KOPT-K1 (cell line): ENCODE measurements at regions not wholly inside any gene's neighbourhood (a gene's known extent, or its start where the extent isn't known, plus 50 kb on each side); places are given as distances from the start of the nearest gene placed in this dataset.

ENCODE experiments used
- H3K27ac ChIP-seq: fragments of 200-600 bp; sonication (generic); 2 replicates; pipeline ENCODE4 v1.5.1; 2016; ENCODE audit warnings: antibody characterized with exemption, mild to moderate bottlenecking, low read depth, low read length; ENCODE audit not compliant: poor library complexity, severe bottlenecking
- H3K36me3 ChIP-seq: fragments of 200-600 bp; sonication (generic); 2 replicates; pipeline ENCODE4 v1.5.1; 2017; ENCODE audit warnings: antibody characterized with exemption, mild to moderate bottlenecking, low read length, moderate library complexity; ENCODE audit not compliant: insufficient read depth
- H3K9me3 ChIP-seq: fragments of 200-600 bp; sonication (generic); 2 replicates; pipeline ENCODE4 v1.5.1; 2017; ENCODE audit warnings: antibody characterized with exemption, low read length, mild to moderate bottlenecking; ENCODE audit not compliant: insufficient read depth, poor library complexity, severe bottlenecking

DNA sequence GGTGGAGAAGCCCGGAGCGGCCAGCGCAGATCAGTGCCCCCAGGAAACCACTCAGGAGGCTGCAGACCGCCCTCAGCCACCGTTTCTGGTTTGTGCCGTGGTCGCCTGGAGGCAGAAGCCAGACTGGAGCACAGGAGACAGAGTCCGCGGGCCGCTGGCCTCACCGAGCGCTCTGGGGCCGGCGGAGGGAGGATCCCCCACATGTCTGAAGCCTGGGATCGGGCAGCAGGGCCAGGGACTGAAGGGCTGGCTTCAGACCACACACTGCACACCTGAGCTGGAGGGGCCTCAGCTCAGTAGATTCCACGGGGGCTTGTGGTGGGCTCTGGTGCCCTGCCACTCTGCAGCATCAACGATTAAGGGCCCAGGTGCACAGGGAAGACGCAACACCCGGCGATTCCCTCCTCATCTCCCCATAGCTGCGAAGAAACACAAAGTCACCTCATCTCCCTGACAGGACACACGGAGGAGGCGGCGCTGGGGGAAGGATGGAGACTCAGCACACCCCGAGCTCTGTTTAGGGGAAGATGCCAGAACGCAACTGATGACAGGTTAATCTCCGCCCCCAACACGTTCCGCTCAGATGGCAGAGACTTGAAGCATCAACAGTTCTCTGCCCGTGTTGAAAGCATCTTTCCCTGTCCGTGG is 408.1 kb downstream of the GALR1 start:
- Histone ChIP-seq H3K36me3 (no peaks in the 10 kb centered on the region), H3K9me3 (no peaks in the 10 kb centered on the region), H3K27ac (no peak overlapping the region)

DNA sequence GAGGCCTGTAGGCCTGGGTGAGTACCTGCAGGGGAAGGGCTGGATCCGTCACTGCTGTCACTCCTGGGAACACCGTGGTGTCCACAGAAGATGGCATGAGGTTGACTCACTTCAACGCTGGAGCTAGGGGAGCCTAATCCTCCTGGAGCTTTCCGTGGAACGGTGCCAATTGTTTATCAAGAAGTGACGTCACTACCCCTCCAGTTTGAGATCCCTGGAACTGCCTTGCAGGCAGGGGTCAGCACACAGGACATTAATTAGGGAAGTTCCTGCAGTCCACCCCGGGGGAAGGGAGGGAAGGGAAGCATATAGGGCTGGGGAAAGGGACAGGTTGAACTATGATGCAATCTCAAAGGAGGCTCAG is 408.6 kb downstream of the GALR1 start:
- Histone ChIP-seq H3K27ac (no peak overlapping the region), H3K36me3 (no peaks in the 10 kb centered on the region), H3K9me3 (no peaks in the 10 kb centered on the region)

DNA sequence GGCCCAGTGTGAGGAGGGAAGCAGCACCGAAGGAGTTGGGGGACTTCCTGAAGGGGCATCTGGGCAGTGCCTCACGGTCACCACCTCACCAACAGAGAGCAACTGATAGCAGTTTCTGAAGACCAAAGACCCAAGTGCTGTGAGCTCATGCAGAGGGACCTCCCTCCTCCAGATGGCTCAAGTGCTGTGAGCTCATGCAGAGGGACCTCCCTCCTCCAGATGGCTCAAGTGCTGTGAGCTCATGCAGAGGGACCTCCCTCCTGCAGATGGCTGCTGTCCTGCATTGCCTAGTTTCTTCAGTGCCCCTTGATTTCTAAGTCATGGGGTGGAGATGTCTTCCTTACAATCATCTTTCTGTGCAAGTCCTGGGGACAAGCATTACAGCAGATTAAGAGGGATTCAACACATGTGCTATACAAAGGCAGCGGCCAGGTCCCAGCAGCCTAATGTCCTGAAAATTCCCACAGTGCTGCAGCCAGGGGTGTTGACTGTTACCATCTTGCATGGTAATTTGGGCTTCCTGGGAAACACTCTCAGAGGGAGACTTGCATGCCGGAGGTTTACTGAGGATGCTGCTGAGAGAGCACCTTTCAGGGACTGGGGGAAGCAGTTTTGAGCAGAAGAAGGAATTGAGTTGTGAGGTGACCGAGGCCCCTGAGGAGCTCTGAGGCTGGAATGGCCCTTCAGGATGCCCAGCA is 409.3 kb downstream of the GALR1 start:
- Histone ChIP-seq H3K9me3 (no peaks in the 10 kb centered on the region), H3K27ac (no peak overlapping the region), H3K36me3 (no peaks in the 10 kb centered on the region)

DNA sequence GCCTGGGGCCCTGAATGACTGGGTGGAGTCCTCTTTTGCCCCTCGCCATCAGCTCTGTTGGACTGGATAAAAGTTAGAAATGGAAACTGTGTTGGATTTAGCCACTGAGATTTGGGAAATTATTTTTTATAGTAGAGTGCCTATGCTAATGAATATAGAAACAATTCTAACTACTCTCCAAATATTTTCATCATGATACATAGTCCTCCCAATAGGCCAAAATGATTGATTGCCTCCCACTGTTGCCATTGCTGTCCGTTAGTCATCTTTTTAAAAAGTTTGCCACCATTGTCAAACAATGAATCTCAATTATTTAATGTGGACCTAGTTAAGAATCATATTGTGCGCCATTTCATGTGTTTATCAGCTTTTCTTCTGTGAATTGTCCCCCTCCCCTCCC is 417.0 kb downstream of the GALR1 start:
- Histone ChIP-seq H3K36me3 (no peaks in the 10 kb centered on the region), H3K27ac (no peak overlapping the region), H3K9me3 (no peaks in the 10 kb centered on the region)

DNA sequence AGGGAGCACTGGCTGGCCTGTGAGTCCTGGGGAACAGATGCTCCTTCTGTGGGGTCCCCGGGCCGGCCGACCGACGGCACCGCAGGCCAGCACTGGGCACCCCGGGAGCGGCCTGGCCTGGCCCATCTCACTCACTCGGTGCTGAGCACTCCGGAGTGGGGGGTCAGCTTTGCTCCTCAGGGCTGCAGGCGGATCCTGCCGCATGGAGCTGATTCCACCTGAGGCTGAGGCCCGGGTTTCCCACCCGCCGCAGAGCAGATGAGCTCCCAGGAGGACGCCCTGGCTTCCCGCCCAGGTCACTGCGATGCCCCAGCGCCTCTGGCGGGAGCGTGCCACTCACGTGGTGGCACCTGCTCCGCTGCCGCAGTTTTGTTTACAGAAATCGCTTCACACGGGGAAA is 418.6 kb downstream of the GALR1 start:
- Histone ChIP-seq H3K27ac (no peak overlapping the region), H3K36me3 (no peaks in the 10 kb centered on the region), H3K9me3 (no peaks in the 10 kb centered on the region)

DNA sequence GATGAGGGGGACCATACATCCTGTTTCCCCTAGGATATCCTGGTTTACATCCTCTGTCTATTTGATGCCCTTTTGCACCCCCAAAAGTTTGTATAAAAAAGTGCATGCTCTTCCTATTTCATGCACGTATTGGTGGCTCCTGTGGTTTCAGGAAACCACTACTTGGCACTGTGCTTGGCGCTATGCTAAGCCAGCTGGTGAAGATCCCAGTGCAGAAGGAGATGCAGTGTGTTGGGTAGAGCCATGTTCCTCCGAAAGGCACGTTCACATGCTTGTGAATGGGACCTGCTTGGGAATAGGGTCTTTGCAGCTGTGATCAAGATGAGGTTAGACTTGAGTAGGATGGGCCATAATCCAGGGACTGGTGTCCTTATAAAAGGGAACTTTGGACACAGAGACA is 419.7 kb downstream of the GALR1 start:
- H3K27ac ChIP-seq = no peak overlapping the region
- no peaks in the 10 kb centered on the region for H3K36me3 ChIP-seq
- H3K9me3 ChIP-seq = no peaks in the 10 kb centered on the region

DNA sequence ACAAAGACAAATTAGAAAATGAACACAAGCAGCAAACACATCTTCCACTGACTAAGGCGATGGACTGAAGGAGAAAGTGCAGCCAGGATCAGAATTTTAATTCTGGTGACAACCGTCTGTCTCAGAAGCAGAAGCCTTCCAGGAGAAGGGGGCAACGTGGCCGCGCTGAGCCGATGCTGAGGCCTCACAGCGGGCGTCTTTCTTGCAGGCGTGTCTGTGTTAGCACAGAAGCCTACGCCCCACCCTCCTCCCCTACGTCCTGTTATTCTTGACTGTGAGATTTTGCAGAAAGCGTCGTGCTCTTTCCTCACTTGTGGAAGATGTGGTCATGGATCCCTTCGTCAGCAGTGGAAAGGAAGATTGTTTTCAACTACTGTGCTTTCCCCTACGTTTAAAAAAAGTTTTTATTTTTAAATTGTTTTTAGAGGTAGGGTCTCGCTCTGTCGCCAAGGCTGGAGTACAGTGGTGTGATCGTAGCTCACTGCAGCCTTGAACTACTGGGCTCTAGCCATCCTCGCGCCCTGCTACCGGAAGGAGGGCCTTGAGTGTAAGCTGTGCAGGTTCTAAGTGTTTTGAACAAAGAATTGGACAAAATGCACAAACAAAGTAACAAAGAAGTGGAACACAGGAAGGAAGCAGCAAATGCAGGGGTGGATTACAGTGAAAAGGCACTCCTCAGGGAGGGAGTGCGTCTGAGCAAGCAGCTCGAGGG is 422.0 kb downstream of the GALR1 start:
- H3K9me3 ChIP-seq = no peaks in the 10 kb centered on the region
- H3K27ac ChIP-seq = no peak overlapping the region
- no peaks in the 10 kb centered on the region for H3K36me3 ChIP-seq

DNA sequence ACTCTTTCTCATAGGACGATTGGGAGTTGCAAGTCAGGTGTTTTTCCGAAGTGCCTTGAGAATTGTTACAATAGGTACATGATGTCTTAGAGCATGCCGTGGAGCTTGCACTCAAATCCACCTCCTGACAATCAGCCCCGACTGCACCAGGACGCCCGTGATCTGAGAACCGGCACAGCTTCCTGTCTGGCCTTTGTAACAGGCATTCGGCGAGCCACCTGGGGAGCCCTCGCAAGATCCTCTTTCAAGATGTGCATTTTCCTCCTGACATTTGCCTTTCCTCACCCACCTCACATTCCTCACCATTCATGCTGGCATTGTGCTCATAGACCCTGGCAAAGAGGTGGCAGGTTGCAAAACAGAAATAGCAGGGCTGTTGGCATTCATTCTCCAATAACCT is 427.3 kb downstream of the GALR1 start:
- Histone ChIP-seq H3K27ac (no peak overlapping the region), H3K9me3 (no peaks in the 10 kb centered on the region), H3K36me3 (no peaks in the 10 kb centered on the region)

DNA sequence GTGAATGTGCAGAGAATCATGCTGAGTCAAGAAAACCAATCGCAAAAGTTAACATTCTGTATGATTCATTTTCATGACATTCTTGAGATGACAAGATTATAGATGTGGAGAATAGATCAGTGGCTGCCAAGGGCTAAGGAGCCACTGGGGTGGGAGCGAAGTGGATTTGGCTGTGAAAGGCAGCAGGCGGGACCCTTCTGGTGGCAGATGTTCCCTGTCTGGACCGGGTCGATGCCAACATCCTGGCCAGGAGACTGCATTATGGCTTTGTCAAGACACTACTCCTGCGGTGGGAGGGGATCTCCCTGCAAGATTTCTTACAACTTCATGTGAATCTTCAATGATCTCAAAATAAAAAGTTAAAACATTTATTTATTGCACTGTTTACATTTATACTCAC is 427.9 kb downstream of the GALR1 start:
- Histone ChIP-seq H3K27ac (no peak overlapping the region), H3K9me3 (no peaks in the 10 kb centered on the region), H3K36me3 (no peaks in the 10 kb centered on the region)

DNA sequence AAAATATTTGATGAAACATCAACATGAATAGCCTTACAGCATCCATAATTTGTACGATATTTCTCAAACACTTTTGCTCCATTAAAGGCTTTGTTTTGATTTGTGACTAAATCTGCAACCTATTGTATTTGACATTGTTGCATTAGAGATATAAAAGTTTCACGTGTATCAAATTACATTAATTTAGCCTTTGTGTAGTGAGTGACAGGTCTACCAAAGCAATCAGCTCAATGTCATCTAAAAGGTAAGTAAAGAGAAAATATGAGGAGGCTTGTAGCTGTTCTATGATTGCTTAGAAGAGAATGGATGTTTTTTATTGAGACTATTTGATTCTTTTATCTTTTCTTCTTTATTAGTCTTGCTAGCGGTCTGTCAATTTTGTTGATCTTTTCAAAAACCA is 430.2 kb downstream of the GALR1 start:
- no peak overlapping the region for H3K27ac ChIP-seq
- H3K9me3 ChIP-seq = no peaks in the 10 kb centered on the region
- H3K36me3 ChIP-seq = no peaks in the 10 kb centered on the region

DNA sequence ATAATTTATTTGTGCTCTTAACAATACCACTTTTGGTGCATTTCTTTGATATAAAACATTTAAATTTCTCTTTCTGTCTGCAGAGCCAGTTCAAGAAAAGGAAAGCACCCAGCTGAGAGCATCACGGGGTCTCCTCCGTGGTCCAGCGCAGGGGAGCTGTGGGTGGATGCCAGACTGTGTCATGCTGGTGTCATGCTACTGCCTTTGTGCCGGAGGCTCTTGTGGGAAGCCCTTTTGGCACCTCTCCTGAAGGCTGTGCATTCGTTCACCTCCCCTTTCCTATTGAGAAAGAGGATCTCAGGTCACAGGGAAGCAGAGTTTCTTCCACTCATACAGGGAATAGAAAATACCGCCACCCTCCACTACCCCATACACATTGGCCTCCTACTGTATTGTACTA is 450.4 kb downstream of the GALR1 start:
- no peaks in the 10 kb centered on the region for H3K9me3 ChIP-seq
- no peak overlapping the region for H3K27ac ChIP-seq
- H3K36me3 ChIP-seq = no peaks in the 10 kb centered on the region

DNA sequence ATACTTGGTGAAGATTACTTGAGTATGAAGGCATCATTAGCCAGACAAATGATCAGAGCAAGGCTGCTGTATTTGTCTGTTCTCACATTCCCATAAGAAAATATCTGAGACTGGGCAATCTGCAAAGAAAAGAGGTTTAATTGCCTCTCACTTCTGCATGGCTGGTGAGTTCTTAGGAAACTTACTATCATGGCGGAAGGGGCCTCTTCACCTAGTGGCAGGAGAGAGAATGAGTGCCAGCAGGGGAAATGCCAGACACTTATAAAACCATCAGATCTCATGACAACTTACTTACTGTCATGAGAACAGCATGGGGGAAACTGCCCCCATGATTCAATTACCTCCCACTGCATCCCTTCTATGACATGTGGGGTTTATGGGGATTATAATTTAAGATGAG is 452.3 kb downstream of the GALR1 start:
- Histone ChIP-seq H3K9me3 (no peaks in the 10 kb centered on the region), H3K27ac (no peak overlapping the region), H3K36me3 (no peaks in the 10 kb centered on the region)

DNA sequence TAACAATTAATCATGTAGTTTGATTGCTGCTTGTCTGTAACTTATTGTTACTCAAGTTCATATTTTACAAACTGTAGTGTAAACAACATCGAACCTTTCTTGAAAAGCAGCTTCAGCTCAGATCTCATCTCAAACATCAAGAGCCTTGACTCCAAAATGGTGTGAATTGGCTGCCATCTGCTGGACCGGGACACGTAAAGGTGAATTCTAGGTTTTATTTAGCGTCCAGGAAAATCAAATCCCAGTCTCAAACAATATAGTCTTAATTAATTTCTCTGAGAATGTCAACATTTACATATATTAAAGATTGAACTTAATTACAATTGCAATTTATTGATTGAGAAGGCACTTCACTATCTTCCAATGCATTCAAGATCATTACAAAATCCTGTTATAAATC is 453.0 kb downstream of the GALR1 start:
- Histone ChIP-seq H3K9me3 (no peaks in the 10 kb centered on the region), H3K27ac (no peak overlapping the region), H3K36me3 (no peaks in the 10 kb centered on the region)

DNA sequence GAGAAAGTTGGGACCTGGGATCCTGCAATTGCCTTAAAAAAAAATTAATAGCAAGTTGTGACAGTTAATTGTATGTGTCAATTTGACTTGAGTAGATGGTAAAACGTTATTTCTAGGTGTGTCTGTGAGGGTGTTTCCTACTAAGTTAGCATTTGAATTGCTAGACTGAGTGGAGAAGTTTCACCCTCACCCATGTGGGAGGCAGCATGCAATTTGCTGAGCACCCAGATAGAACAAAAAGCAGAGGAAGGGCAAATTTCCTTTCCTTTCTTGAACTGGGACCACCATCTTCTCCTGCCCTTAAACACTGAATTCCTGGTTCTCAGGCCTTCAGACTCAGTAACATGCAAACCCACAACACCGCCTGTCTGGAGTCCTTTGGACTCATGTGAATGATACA is 455.7 kb downstream of the GALR1 start:
- Histone ChIP-seq H3K36me3 (no peaks in the 10 kb centered on the region), H3K27ac (no peak overlapping the region), H3K9me3 (no peaks in the 10 kb centered on the region)

DNA sequence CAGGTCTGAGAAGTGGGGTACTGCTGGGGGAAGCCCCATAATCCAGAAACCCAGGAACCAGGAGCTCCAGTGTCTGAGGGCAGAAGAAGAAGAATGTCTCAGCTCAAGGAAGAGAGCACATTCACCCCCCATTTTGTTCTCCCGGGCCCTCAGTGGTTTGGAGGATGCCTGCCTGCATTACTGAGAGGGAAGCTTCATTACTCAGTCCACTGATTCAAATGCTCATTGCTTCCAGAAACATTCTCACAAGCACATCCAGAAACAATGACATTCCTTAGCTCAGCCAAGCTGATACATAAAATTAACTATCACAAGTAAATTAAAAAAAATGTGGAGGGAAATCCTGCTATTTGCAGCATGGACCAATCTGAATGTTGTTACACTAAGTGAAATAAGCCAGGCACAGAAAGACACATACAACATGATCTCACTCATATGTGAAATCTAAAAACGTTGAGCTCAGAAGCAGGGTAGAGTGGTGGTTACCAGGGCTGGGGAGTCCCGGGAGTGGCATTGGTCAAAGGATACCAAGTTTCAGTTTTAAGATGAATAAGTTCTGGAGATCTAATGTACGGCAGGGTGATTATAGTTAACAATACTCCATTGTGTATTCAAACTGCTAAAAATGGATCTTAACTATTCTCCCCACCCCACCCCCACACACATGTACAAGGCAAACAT is 459.3 kb downstream of the GALR1 start:
- H3K9me3 ChIP-seq = no peaks in the 10 kb centered on the region
- H3K36me3 ChIP-seq = no peaks in the 10 kb centered on the region
- no peak overlapping the region for H3K27ac ChIP-seq
